ENCODE measurements at regions not wholly inside any gene's neighbourhood (a gene's known extent, or its start where the extent isn't known, plus 50 kb on each side); places are given as distances from the start of the nearest gene placed in this dataset.

GRCh38 chr10:44828508-44829142 is 82.5 kb upstream of the TMEM72 start:
- no peak for DNase-seq

GRCh38 chr10:44829426-44829825 is 81.7 kb upstream of the TMEM72 start:
- no peak for DNase-seq

GRCh38 chr10:44830022-44830421 is 81.1 kb upstream of the TMEM72 start:
- DNase-seq, result no peak

- no peak for DNase-seq
Measured at GRCh38 chr10:44831581-44831980, 79.6 kb upstream of the TMEM72 start.

- DNase-seq, result no peak
Measured at GRCh38 chr10:44832595-44833390, 78.3 kb upstream of the TMEM72 start.

GRCh38 chr10:44834131-44834530 is 77.0 kb upstream of the TMEM72 start:
- no peak for DNase-seq

- DNase-seq, result no peak
Measured at GRCh38 chr10:44835300-44835699, 75.8 kb upstream of the TMEM72 start.

- DNase-seq, result no peak
Measured at GRCh38 chr10:44843484-44843883, 67.7 kb upstream of the TMEM72 start.

GRCh38 chr10:44845361-44846175 is 65.6 kb upstream of the TMEM72 start:
- DNase-seq, result no peak

GRCh38 chr10:44847110-44847509 is 64.0 kb upstream of the TMEM72 start:
- no peak for DNase-seq

GRCh38 chr10:44848211-44848610 is 62.9 kb upstream of the TMEM72 start:
- DNase-seq, result no peak

GRCh38 chr10:44849936-44850335 is 61.2 kb upstream of the TMEM72 start:
- no peak for DNase-seq

GRCh38 chr10:44850356-44850934 is 60.7 kb upstream of the TMEM72 start:
- no peak for DNase-seq

- no peak for DNase-seq
Measured at GRCh38 chr10:44851413-44851812, 59.7 kb upstream of the TMEM72 start.

- no peak for DNase-seq
Measured at GRCh38 chr10:44851881-44852280, 59.3 kb upstream of the TMEM72 start.

- DNase-seq, result no peak
Measured at GRCh38 chr10:44853148-44853734, 57.9 kb upstream of the TMEM72 start.

- DNase-seq, result no peak
Measured at GRCh38 chr10:44853796-44854195, 57.3 kb upstream of the TMEM72 start.

- DNase-seq, result no peak
Measured at GRCh38 chr10:44854693-44855350, 56.3 kb upstream of the TMEM72 start.

GRCh38 chr10:44856696-44857095 is 54.4 kb upstream of the TMEM72 start:
- DNase-seq, result no peak

- peak; percentile 83 for DNase-seq
Measured at GRCh38 chr10:44857363-44858016, 53.6 kb upstream of the TMEM72 start.

GRCh38 chr10:44858017-44858371 is 53.1 kb upstream of the TMEM72 start:
- DNase-seq, result no peak

- DNase-seq, result no peak
Measured at GRCh38 chr10:44858988-44859387, 52.1 kb upstream of the TMEM72 start.

All from activated effector memory CD4-positive, alpha-beta T cell treated with anti-CD3 and anti-CD28 coated beads, Interleukin-2, amount 50 U/mL, for 16 hours (primary cell).